Pancreas (tissue), 10 donors: ENCODE measurements at regions not wholly inside any gene's neighbourhood (a gene's known extent, or its start where the extent isn't known, plus 50 kb on each side); places are given as distances from the start of the nearest gene placed in this dataset.
"Not testable (repeated sequence)": the region's sequence is repeated elsewhere in the genome, so short reads cannot be mapped to it uniquely, and the experiment has no call there.

Experiments
- ATAC-seq, 4 donors: fragments of 200-7000 bp; cut with Tn5 transposase; one replicate each; pipeline versions ENCODE4 v1.8.0 to v1.9.1; 2020; ENCODE audit warnings: mild to moderate bottlenecking in 4 of 4, moderate library complexity in 4 of 4
- DNase-seq, 6 donors: peaks; one replicate each; pipeline ENCODE4 v3.0.0-alpha.2; 2020
- FAIRE-seq: peaks from 2 replicates; lab custom pipeline; 2012; peaks lifted over from hg19 to GRCh38; lab: Jason Lieb, UNC
- H3K27ac ChIP-seq, 4 donors: fragments of 200-600 bp; sonication (generic); 1 replicate in 3 of 4; 2 replicates in 1 of 4; pipeline versions ENCODE4 v1.5.0 to v1.8.0; 2020
- H3K27me3 ChIP-seq, 4 donors: fragments of 200-600 bp; one replicate each; pipeline ENCODE4 v1.8.0; 2021
- H3K36me3 ChIP-seq, 3 donors: fragments of 200-600 bp; sonication (generic) in 1 of 3; one replicate each; pipeline versions ENCODE4 v1.5.0 to v1.8.0; 2020 to 2021
- H3K4me1 ChIP-seq, 3 donors: fragments of 200-600 bp; one replicate each; pipeline ENCODE4 v1.8.0; 2021
- H3K4me3 ChIP-seq, 4 donors: fragments of 200-600 bp; sonication (generic) in 2 of 4; one replicate each; pipeline versions ENCODE4 v1.5.0 to v1.8.0; 2020 to 2021
- H3K9me3 ChIP-seq, 4 donors: fragments of 200-600 bp; one replicate each; pipeline ENCODE4 v1.8.0; 2021
- WGBS, 2 donors: extraction: QIAGEN DNeasy Blood & Tissue Kit; methylation state at CpG; one replicate each; pipeline ENCODE4 v1.1.7; 2013; 5-methylcytosine and 5-hydroxymethylcytosine counted together
- intact Hi-C, 3 donors: fragments of 100-400 bp; cut with DNase I; formaldehyde crosslinking; loops; one replicate each; pipeline versions ENCODE4 v1.11.1 to v1.14.2; 2022
- TF ChIP-seq, protein P1 (sequence below), 4 donors: fragments of 200-600 bp; sonication (generic) in 3 of 4; IDR thresholded peaks; one replicate each; pipeline versions ENCODE4 v1.5.0 to v1.8.0; 2021; ENCODE audit warnings: antibody characterized with exemption in 4 of 4
- donor health status: healthy with polysubstance abuse.
- donor health status: DM: no; HTN: no; CAD: no; lungs with moderate emphysema.
- donor health status: DM: no; HTN: no; CAD: no.
- donor health status: control.
- donor health status: control.
- donor health status: Bipolar disorder and iron deficiency.
- donor health status: DM: yes; HTN: yes; CAD: no.
- donor health status: DM: no; HTN: no; CAD: no.
- donor health status: DM: no; HTN: no; CAD: no.
- donor health status: DM: yes; HTN: yes; CAD: no.

DNA sequence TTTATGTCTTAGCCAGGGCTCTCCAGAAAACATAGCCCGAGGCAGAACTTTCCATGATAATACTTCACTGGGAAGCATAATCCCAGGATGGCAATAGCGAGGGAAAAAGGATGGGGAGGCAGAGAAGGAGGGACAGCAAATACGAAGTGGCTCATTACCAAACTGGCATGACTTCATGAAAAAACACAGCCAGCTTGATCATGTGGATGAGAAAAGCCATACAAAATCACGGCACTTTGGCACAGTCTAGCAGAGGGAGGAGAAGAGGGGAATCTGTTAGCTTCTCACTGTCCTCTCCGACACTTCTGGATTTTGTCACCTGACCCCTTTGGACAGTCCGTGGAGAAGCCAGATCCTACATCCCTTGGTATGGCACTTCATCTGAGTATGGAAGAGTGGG lies 212.5 kb upstream of the GRIK2 start:
- TF ChIP-seq, protein P1, sequence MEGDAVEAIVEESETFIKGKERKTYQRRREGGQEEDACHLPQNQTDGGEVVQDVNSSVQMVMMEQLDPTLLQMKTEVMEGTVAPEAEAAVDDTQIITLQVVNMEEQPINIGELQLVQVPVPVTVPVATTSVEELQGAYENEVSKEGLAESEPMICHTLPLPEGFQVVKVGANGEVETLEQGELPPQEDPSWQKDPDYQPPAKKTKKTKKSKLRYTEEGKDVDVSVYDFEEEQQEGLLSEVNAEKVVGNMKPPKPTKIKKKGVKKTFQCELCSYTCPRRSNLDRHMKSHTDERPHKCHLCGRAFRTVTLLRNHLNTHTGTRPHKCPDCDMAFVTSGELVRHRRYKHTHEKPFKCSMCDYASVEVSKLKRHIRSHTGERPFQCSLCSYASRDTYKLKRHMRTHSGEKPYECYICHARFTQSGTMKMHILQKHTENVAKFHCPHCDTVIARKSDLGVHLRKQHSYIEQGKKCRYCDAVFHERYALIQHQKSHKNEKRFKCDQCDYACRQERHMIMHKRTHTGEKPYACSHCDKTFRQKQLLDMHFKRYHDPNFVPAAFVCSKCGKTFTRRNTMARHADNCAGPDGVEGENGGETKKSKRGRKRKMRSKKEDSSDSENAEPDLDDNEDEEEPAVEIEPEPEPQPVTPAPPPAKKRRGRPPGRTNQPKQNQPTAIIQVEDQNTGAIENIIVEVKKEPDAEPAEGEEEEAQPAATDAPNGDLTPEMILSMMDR (IDR thresholded peaks at IDR 0.05), result no peak
- Histone ChIP-seq H3K4me3 (no peak overlapping the region), H3K27me3 (no peaks in the 10 kb centered on the region), H3K27ac (no peak overlapping the region), H3K4me1 (no peaks in the 10 kb centered on the region), H3K36me3 (no peaks in the 10 kb centered on the region), H3K9me3 (no peaks in the 10 kb centered on the region)
- intact Hi-C loops, result no loop called here
- DNase-seq, result no peak
- WGBS, 2 donors, result 67 to 81% methylated on average over 6 of the region's 6 CpGs
- FAIRE-seq, result no peak
- ATAC-seq, result no peak

DNA sequence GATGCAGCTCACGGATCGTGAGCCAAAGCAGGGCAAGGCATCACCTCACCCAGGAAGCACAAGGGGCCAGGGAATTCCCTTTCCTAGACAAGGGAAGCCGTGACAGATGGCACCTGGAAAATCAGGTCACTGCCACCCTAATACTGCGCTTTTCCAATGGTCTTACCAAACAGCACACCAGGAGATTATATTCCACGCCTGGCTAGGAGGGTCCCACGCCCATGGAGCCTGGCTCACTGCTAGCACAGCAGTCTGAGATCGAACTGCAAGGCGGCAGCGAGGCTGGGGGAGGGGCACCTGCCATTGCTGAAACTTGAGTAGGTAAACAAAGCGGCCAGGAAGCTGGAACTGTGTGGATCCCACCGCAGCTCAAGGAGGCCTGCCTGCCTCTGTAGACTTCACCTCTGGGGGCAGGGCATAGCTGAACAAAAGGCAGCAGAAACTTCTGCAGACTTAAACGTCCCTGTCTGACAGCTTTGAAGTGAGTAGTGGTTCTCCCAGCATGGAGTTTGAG lies 205.2 kb upstream of the GRIK2 start:
- not testable (repeated sequence) for H3K27me3 ChIP-seq
- WGBS, 2 donors, result 74 to 75% methylated on average over 12 of the region's 12 CpGs
- DNase-seq, result peak in 1 of 6 donors; percentile 33

DNA sequence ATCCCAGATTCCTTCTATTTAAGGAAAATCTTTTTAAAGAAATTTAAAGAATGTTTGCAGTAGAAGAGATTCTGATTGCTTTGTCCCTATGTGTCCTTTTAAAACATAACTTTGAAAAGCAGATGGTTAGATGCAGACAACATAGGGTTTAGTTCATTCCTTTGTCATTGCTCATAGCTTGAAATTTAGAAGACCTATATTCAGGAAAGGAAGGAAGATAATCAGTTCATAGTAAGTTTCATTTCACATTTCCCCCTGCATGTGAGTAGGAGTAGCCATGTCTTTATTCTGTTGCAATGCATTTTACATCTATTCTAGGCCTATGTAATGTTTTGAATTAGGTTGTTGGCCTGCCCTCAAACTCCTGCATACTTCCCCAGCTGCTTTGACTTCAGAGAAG lies 197.9 kb upstream of the GRIK2 start:
- DNase-seq, result no peak
- Histone ChIP-seq H3K36me3 (no peaks in the 10 kb centered on the region), H3K27ac (no peak overlapping the region), H3K4me3 (no peak overlapping the region), H3K4me1 (no peaks in the 10 kb centered on the region), H3K27me3 (no peaks in the 10 kb centered on the region), H3K9me3 (no peaks in the 10 kb centered on the region)
- intact Hi-C loops, result no loop called here
- TF ChIP-seq, protein P1 (IDR thresholded peaks at IDR 0.05), result no peak
- FAIRE-seq, result no peak
- no peak for ATAC-seq

More for the DNA sequence above, 205.2 kb upstream of the GRIK2 start:
- ATAC-seq, H3K27ac ChIP-seq, intact Hi-C loops, FAIRE-seq, H3K36me3 ChIP-seq, H3K4me3 ChIP-seq, H3K4me1 ChIP-seq, H3K9me3 ChIP-seq: not testable (repeated sequence)

DNA sequence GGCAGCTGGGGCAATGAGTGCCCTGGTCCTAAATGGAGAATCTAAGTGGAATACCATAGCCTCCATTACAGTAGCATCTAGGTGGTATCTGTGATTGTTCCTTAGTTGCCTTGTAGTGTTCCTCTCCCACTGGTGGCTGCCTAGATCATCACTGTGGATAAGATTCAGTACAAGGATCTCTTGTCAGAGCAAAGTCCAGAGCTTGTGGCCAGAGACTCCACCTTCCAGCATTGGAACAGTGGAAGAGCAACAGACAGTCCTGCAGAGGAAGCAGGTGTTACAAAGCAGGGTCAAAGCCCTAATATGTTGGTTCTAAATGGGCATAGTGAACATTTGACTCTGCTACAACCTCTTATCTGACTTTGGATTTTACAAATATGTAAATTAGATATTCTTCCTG lies 194.1 kb upstream of the GRIK2 start:
- H3K27me3 ChIP-seq, result no peaks in the 10 kb centered on the region
- no peak overlapping the region for H3K27ac ChIP-seq
- ATAC-seq (no peak), DNase-seq (no peak), FAIRE-seq (no peak)
- no peaks in the 10 kb centered on the region for H3K4me1 ChIP-seq
- no peaks in the 10 kb centered on the region for H3K9me3 ChIP-seq
- intact Hi-C loops, result no loop called here
- H3K36me3 ChIP-seq, result no peaks in the 10 kb centered on the region
- TF ChIP-seq, protein P1 (IDR thresholded peaks at IDR 0.05), result no peak
- no peak overlapping the region for H3K4me3 ChIP-seq

DNA sequence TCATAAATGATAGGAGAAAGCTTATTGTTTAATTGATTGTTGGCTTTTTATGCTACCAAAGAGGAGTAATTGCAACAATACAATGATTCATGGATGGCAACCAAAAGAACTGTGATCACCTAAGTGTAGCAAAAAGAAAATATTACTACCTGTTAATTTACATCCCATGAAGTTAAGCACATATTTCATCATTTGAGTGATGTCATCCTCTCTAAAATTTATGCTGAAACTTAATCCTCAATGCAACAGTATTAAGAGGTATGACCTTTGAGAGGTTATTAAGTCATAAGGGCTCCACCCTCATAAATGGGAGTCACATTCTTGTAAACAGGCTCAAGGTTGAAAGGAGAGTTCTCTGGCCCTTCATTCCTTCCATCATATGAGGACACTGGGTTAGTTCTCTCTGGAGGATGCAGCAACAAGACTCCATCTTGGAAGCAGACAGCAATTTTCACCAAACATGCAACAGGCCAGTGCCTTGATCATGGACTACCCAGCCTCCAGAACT lies 190.6 kb upstream of the GRIK2 start:
- TF ChIP-seq, protein P1 (IDR thresholded peaks at IDR 0.05), result no peak
- FAIRE-seq (no peak), DNase-seq (no peak), ATAC-seq (no peak)
- Histone ChIP-seq H3K27me3 (no peaks in the 10 kb centered on the region), H3K36me3 (no peaks in the 10 kb centered on the region), H3K4me3 (no peak overlapping the region), H3K27ac (no peak overlapping the region), H3K4me1 (no peaks in the 10 kb centered on the region), H3K9me3 (no peaks in the 10 kb centered on the region)
- intact Hi-C loops, result no loop called here
